ENCODE measurements at regions not wholly inside any gene's neighbourhood (a gene's known extent, or its start where the extent isn't known, plus 50 kb on each side); places are given as distances from the start of the nearest gene placed in this dataset. TPM values are rescaled to one million over a fixed set of nuclear protein-coding genes. Genes with fewer than 3 reads are reported as not detected.

- no peak for DNase-seq (ENCODE audit: missing footprints)
- ATAC-seq = no peak
- intact Hi-C loops (cut with DNase I) = no loop called here
Observed at GRCh38 chr1:201764166-201764565, 64.8 kb upstream of the IPO9 start.

GRCh38 chr1:201764579-201764978, 64.4 kb upstream of the IPO9 start:
- DNase-seq (ENCODE audit: missing footprints) = no peak
- intact Hi-C loops (cut with DNase I) = no loop called here
- no peak for ATAC-seq

GRCh38 chr1:201766131-201766866, 62.7 kb upstream of the IPO9 start:
- no peak for DNase-seq (ENCODE audit: missing footprints)
- intact Hi-C loops (cut with DNase I) = no loop called here
- peak; percentile 81 for ATAC-seq

- intact Hi-C loops (cut with DNase I) = no loop called here
- no peak for ATAC-seq
Observed at GRCh38 chr1:201767339-201767738, 61.6 kb upstream of the IPO9 start.

GRCh38 chr1:201769072-201769471, 59.9 kb upstream of the IPO9 start:
- peak; percentile 45 for ATAC-seq
- no peak for DNase-seq (ENCODE audit: missing footprints)
- intact Hi-C loops (cut with DNase I) = no loop called here

More at GRCh38 chr1:201767339-201767738, 61.6 kb upstream of the IPO9 start:
- DNase-seq (ENCODE audit: missing footprints) = no peak

- ATAC-seq (peak; percentile 82), DNase-seq (ENCODE audit: missing footprints) (peak; percentile 76)
Observed at GRCh38 chr1:201769966-201770365, 59.0 kb upstream of the IPO9 start.

GRCh38 chr1:201771466-201771865, 57.5 kb upstream of the IPO9 start:
- DNase-seq (ENCODE audit: missing footprints) (no peak), ATAC-seq (no peak)
- intact Hi-C loops (cut with DNase I) = loop anchor here (5.0 kb wide), 1 partner anchor 34 kb away; no protein-coding TSS in a partner anchor

More at GRCh38 chr1:201769966-201770365, 59.0 kb upstream of the IPO9 start:
- intact Hi-C loops (cut with DNase I) = loop anchor here (5.0 kb wide), 1 partner anchor 33 kb away; no protein-coding TSS in a partner anchor

GRCh38 chr1:201772178-201772577, 56.8 kb upstream of the IPO9 start:
- intact Hi-C loops (cut with DNase I) = loop anchor here (5.0 kb wide), 1 partner anchor 35 kb away; no protein-coding TSS in a partner anchor
- no peak for ATAC-seq
- no peak for DNase-seq (ENCODE audit: missing footprints)

- ATAC-seq (no peak), DNase-seq (ENCODE audit: missing footprints) (no peak)
- intact Hi-C loops (cut with DNase I) = loop anchor here (5.0 kb wide), 1 partner anchor 36 kb away; no protein-coding TSS in a partner anchor
Observed at GRCh38 chr1:201773764-201774163, 55.2 kb upstream of the IPO9 start.

- ATAC-seq = no peak
- intact Hi-C loops (cut with DNase I) = loop anchor here (5.0 kb wide), 1 partner anchor 37 kb away; no protein-coding TSS in a partner anchor
- no peak for DNase-seq (ENCODE audit: missing footprints)
Observed at GRCh38 chr1:201774224-201774982, 54.6 kb upstream of the IPO9 start.

GRCh38 chr1:201774983-201775344, 54.0 kb upstream of the IPO9 start:
- intact Hi-C loops (cut with DNase I) = loop anchor here (5.0 kb wide), 1 partner anchor 38 kb away; no protein-coding TSS in a partner anchor
- ATAC-seq (no peak), DNase-seq (ENCODE audit: missing footprints) (no peak)

GRCh38 chr1:201775380-201775779, 53.6 kb upstream of the IPO9 start:
- DNase-seq (ENCODE audit: missing footprints) (no peak), ATAC-seq (no peak)
- intact Hi-C loops (cut with DNase I) = no loop called here

- peak; percentile 60 for ATAC-seq
Observed at GRCh38 chr1:201778279-201779065, 50.5 kb upstream of the IPO9 start.

More at GRCh38 chr1:201778279-201779065, 50.5 kb upstream of the IPO9 start:
- intact Hi-C loops (cut with DNase I) = no loop called here
- DNase-seq (ENCODE audit: missing footprints) = no peak

Small RNA genes lying in the stretch of these regions (microRNA-seq; reads per million reads assigned to microRNA genes)
- not detected for gene MIR5191
